K562 (cell line): ENCODE measurements at regions not wholly inside any gene's neighbourhood (a gene's known extent, or its start where the extent isn't known, plus 50 kb on each side); places are given as distances from the start of the nearest gene placed in this dataset.

Source experiments
- ATAC-seq: fragments of 200-7000 bp; cut with Tn5 transposase; 3 replicates; pipeline ENCODE4 v1.9.1; 2020; ENCODE audit warnings: moderate library complexity
- BruUV-seq: library from RNA; stranded (reverse); fragments of 400-500 nt; replicated peaks from 2 replicates; lab custom pipeline; 2021; lab: Mats Ljungman, UMichigan
- CTCF ChIA-PET: fragments of 300-600 bp; formaldehyde crosslinking; extraction: SDS; loops from one replicate; lab custom pipeline; 2021; ENCODE audit warnings: low intra/inter-chr PET ratio; lab: Yijun Ruan, JAX
- POLR2A ChIA-PET: fragments of 300-600, 350-650 bp; sonication (Branson Sonifier 250); formaldehyde crosslinking; extraction: SDS; loops from one replicate; lab custom pipeline; 2021; ENCODE audit warnings: antibody characterized with exemption, inconsistent platforms; lab: Yijun Ruan, JAX
- DNase-seq, 4 experiments: peaks; one replicate each; pipeline versions ENCODE4 v3.0.0 to v3.0.0-alpha.2; 2011 to 2018; ENCODE audit warnings: low spot score in 3 of 4, mixed read lengths in 3 of 4; ENCODE audit errors: extremely low read depth in 1 of 4
- FAIRE-seq: peaks from 2 replicates; lab custom pipeline; 2011; peaks lifted over from hg19 to GRCh38; lab: Jason Lieb, UNC
- H2AFZ ChIP-seq: 2 replicates; pipeline ENCODE4 v1.6.0; 2011; ENCODE audit warnings: low read depth, low read length, control low read depth, inconsistent platforms
- H3K27ac ChIP-seq: fragments of 200-600 bp; 3 replicates; pipeline ENCODE4 v1.8.0; 2011; ENCODE audit warnings: low read depth, mild to moderate bottlenecking, control low read depth, inconsistent platforms, low read length, moderate library complexity, mixed read lengths; ENCODE audit errors: extremely low read depth
- H3K27me3 ChIP-seq, 2 experiments: fragments of 300-600 bp in 1 of 2; 2 replicates in 1 of 2; 3 replicates in 1 of 2; pipeline versions ENCODE4 v1.6.0 to v1.8.0; 2011; ENCODE audit warnings: inconsistent platforms in 2 of 2, low read length in 2 of 2, mild to moderate bottlenecking in 1 of 2, mixed read lengths in 1 of 2, moderate library complexity in 1 of 2; ENCODE audit not compliant: control insufficient read depth in 2 of 2, insufficient read depth in 2 of 2
- H3K36me3 ChIP-seq: fragments of 300-600 bp; 3 replicates; pipeline ENCODE4 v1.8.0; 2011; ENCODE audit warnings: mild to moderate bottlenecking, low read length, inconsistent platforms; ENCODE audit not compliant: control insufficient read depth, insufficient read depth
- H3K4me1 ChIP-seq, 2 experiments: fragments of 200-600 bp in 1 of 2; replicated peaks in 1 of 2; 2 replicates in 1 of 2; 3 replicates in 1 of 2; pipeline versions ENCODE4 v1.5.1 to v1.8.0; 2011; ENCODE audit warnings: inconsistent platforms in 2 of 2, low read length in 2 of 2, mild to moderate bottlenecking in 1 of 2, mixed read lengths in 1 of 2, moderate library complexity in 1 of 2; ENCODE audit not compliant: control insufficient read depth in 2 of 2, insufficient read depth in 2 of 2
- H3K4me2 ChIP-seq: 2 replicates; pipeline ENCODE4 v1.6.1; 2011; ENCODE audit warnings: low read length, control low read depth, inconsistent platforms, mixed read lengths; ENCODE audit not compliant: insufficient read depth
- H3K4me3 ChIP-seq: fragments of 200-600 bp; sonication (generic), shearing (Covaris generic); 2 replicates; pipeline ENCODE4 v1.5.1; 2016; ENCODE audit warnings: control low read depth, inconsistent platforms
- H3K79me2 ChIP-seq: fragments of 200-600 bp; 3 replicates; pipeline ENCODE4 v1.8.0; 2011; ENCODE audit warnings: low read length, inconsistent platforms; ENCODE audit not compliant: control insufficient read depth, insufficient read depth
- H3K9ac ChIP-seq, 2 experiments: 2 replicates each; pipeline versions ENCODE4 v1.6.0 to v1.6.1; 2011; ENCODE audit warnings: low read depth in 2 of 2, low read length in 2 of 2, control low read depth in 1 of 2, inconsistent platforms in 1 of 2, mild to moderate bottlenecking in 1 of 2, mixed read lengths in 1 of 2; ENCODE audit not compliant: insufficient read depth in 1 of 2
- H3K9me1 ChIP-seq: one replicate; pipeline ENCODE4 v1.6.0; 2011; ENCODE audit warnings: inconsistent platforms, mild to moderate bottlenecking, low read length, moderate library complexity; ENCODE audit not compliant: control insufficient read depth, insufficient read depth
- H3K9me3 ChIP-seq: replicated peaks from 2 replicates; pipeline ENCODE4 v1.5.1; 2011; ENCODE audit warnings: low read depth, low read length, inconsistent platforms; ENCODE audit not compliant: control insufficient read depth, insufficient read depth
- H4K20me1 ChIP-seq: replicated peaks from 2 replicates; pipeline ENCODE4 v1.6.1; 2011; ENCODE audit warnings: low read length, inconsistent platforms, mixed read lengths; ENCODE audit not compliant: control insufficient read depth, insufficient read depth
- E2F3 ChIP-seq: fragments of 250-450 bp; sonication (Bioruptor Pico); IDR thresholded peaks from 2 replicates; pipeline ENCODE4 v1.4.0; 2020; ENCODE audit warnings: mild to moderate bottlenecking
- NEUROD1 ChIP-seq: fragments of 150-350 bp; IDR thresholded peaks from 2 replicates; pipeline ENCODE4 v1.6.1; 2014; ENCODE audit warnings: borderline replicate concordance, low read length, low read depth; ENCODE audit not compliant: partially characterized antibody
- NFE2L1 ChIP-seq: fragments of 450-650 bp; IDR thresholded peaks from 2 replicates; pipeline ENCODE4 v1.6.1; 2016; ENCODE audit warnings: missing genetic modification characterization, low read depth, mild to moderate bottlenecking, missing compliant biosample characterization, moderate library complexity, borderline replicate concordance
- ZBTB1 ChIP-seq: sonication (generic); formaldehyde crosslinking; IDR thresholded peaks from 2 replicates; pipeline ENCODE4 v1.8.1; 2023; ENCODE audit warnings: missing genetic modification reagents, low read depth, mild to moderate bottlenecking, borderline replicate concordance
- ZNF316 ChIP-seq: fragments of 450-650 bp; IDR thresholded peaks from 2 replicates; pipeline ENCODE4 v1.6.1; 2016
- ZNF445 ChIP-seq: fragments of 250-450 bp; sonication (Bioruptor Pico); IDR thresholded peaks from 2 replicates; pipeline ENCODE4 v1.4.0; 2020; ENCODE audit warnings: low read depth, mild to moderate bottlenecking, moderate library complexity
- ZNF583 ChIP-seq: fragments of 250-450 bp; sonication (Bioruptor Pico); IDR thresholded peaks from 2 replicates; pipeline ENCODE4 v1.4.0; 2020
- ZNF830 ChIP-seq: fragments of 250-450 bp; sonication (Bioruptor Pico); IDR thresholded peaks from 2 replicates; pipeline ENCODE4 v1.5.0; 2021; ENCODE audit warnings: mild to moderate bottlenecking
- WGBS: fragments of 100-300 bp; shearing (Covaris generic); methylation state at CpG from one replicate; pipeline ENCODE4 v1.1.6; 2016; ENCODE audit warnings: low coverage, mixed read lengths; ENCODE audit not compliant: insufficient coverage; ENCODE audit errors: missing lambda C conversion rate; 5-methylcytosine and 5-hydroxymethylcytosine counted together
- in situ Hi-C: fragments of 300-500 bp; cut with MboI; formaldehyde crosslinking; loops from 4 replicates; pipeline ENCODE4 v1.15.0; 2018; ENCODE audit warnings: inconsistent platforms, mixed read lengths
- intact Hi-C: fragments of 100-400 bp; cut with micrococcal nuclease; formaldehyde crosslinking; loops from 2 replicates; pipeline ENCODE4 v1.14.2; 2022
- TF ChIP-seq, protein P1 (sequence below): sonication (generic); formaldehyde crosslinking; IDR thresholded peaks from 2 replicates; pipeline ENCODE4 v1.8.1; 2022; ENCODE audit warnings: missing genetic modification reagents
- TF ChIP-seq, protein P2 (sequence below): sonication (generic); formaldehyde crosslinking; IDR thresholded peaks from 2 replicates; pipeline ENCODE4 v1.8.1; 2023; ENCODE audit warnings: missing genetic modification reagents, mild to moderate bottlenecking, borderline replicate concordance

DNA sequence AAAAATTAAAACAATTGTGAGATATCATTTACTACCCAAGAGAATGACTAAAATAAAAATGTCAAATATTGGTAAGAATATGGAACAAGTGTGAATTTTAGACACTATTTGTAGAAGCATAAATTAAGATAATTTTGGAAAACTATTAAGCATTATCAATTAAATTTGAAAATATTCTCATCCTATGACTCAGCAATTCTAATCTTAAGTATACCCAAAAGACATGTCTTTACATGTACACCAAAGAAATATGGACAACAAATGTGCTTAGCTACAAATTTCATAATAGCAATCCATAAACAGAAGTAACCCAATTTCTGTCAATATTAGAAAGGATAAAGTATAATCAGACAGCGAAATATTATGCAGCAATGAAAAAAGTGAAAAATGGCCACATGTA lies 1032.2 kb upstream of the SEMA6D start:
- Histone ChIP-seq H3K9me1 (no peaks in the 10 kb centered on the region), H3K27me3 (no peaks in the 10 kb centered on the region)
- ATAC-seq: no peak
- TF ChIP-seq ZNF316: 0 out of 2 replicates have a peak, but pooled peaks have one; percentile 7
- TF ChIP-seq NFE2L1 (tag): 0 out of 2 replicates have a peak, but pooled peaks have one; percentile 15
- no peak for TF ChIP-seq ZBTB1
- TF ChIP-seq, all 486 proteins: peak for 2
- no peak overlapping the region for H3K4me3 ChIP-seq
- no peaks in the 10 kb centered on the region for H3K79me2 ChIP-seq
- intact Hi-C loops: no loop called here
- H3K4me2 ChIP-seq: no peak overlapping the region
- POLR2A ChIA-PET: no interaction called here
- BruUV-seq: no TSS peak
- CTCF ChIA-PET: no interaction called here
- H2AFZ ChIP-seq: no peak overlapping the region
- FAIRE-seq (no peak), DNase-seq (no peak)
- no peaks in the 10 kb centered on the region for H3K9me3 ChIP-seq
- no peak overlapping the region for H3K9ac ChIP-seq
- H4K20me1 ChIP-seq: no peaks in the 10 kb centered on the region
- 0% methylated on average over 1 of the region's 1 CpG for WGBS
- in situ Hi-C loops: no loop called here
- no peaks in the 10 kb centered on the region for H3K4me1 ChIP-seq
- no peaks in the 10 kb centered on the region for H3K36me3 ChIP-seq
- no peak overlapping the region for H3K27ac ChIP-seq

DNA sequence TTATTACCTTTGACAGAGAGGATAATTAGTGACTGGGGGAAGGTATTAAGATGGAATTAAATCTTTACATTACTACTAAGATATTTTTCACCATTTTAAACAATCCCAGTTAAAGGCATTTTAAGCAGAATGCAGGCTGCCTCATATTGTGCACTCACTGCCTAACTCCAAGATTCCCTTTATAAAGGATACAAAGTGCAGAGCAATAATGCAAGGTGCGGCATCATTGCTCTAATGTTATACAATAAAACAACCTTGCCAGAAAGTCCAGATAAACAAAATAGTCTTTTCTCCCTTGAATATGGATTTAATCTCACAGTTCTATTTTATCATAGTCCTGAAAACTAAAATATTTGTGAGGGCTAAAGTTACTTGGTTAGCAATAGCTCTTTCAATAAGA lies 1031.6 kb upstream of the SEMA6D start:
- Histone ChIP-seq H3K4me1 (no peaks in the 10 kb centered on the region), H3K4me3 (no peak overlapping the region), H3K9me3 (no peaks in the 10 kb centered on the region), H2AFZ (no peak overlapping the region), H3K27ac (no peak overlapping the region), H3K9ac (no peak overlapping the region), H3K36me3 (no peaks in the 10 kb centered on the region), H3K79me2 (no peaks in the 10 kb centered on the region), H3K4me2 (no peak overlapping the region), H3K9me1 (no peaks in the 10 kb centered on the region), H3K27me3 (no peaks in the 10 kb centered on the region), H4K20me1 (no peaks in the 10 kb centered on the region)
- WGBS: 0% methylated on average over 1 of the region's 1 CpG
- in situ Hi-C loops (no loop called here), intact Hi-C loops (no loop called here)
- DNase-seq (no peak), FAIRE-seq (no peak), ATAC-seq (no peak)
- ChIA-PET CTCF (no interaction called here), POLR2A (no interaction called here)
- BruUV-seq: no TSS peak
- TF ChIP-seq ZNF445 (CRISPR knock-in tag) (no peak), NEUROD1 (no peak), ZNF830 (CRISPR knock-in tag) (no peak), E2F3 (CRISPR knock-in tag) (no peak), ZNF583 (CRISPR knock-in tag) (no peak)
- TF ChIP-seq, protein P1, sequence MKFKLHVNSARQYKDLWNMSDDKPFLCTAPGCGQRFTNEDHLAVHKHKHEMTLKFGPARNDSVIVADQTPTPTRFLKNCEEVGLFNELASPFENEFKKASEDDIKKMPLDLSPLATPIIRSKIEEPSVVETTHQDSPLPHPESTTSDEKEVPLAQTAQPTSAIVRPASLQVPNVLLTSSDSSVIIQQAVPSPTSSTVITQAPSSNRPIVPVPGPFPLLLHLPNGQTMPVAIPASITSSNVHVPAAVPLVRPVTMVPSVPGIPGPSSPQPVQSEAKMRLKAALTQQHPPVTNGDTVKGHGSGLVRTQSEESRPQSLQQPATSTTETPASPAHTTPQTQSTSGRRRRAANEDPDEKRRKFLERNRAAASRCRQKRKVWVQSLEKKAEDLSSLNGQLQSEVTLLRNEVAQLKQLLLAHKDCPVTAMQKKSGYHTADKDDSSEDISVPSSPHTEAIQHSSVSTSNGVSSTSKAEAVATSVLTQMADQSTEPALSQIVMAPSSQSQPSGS (CRISPR knock-in tag): no peak
- TF ChIP-seq, protein P2, sequence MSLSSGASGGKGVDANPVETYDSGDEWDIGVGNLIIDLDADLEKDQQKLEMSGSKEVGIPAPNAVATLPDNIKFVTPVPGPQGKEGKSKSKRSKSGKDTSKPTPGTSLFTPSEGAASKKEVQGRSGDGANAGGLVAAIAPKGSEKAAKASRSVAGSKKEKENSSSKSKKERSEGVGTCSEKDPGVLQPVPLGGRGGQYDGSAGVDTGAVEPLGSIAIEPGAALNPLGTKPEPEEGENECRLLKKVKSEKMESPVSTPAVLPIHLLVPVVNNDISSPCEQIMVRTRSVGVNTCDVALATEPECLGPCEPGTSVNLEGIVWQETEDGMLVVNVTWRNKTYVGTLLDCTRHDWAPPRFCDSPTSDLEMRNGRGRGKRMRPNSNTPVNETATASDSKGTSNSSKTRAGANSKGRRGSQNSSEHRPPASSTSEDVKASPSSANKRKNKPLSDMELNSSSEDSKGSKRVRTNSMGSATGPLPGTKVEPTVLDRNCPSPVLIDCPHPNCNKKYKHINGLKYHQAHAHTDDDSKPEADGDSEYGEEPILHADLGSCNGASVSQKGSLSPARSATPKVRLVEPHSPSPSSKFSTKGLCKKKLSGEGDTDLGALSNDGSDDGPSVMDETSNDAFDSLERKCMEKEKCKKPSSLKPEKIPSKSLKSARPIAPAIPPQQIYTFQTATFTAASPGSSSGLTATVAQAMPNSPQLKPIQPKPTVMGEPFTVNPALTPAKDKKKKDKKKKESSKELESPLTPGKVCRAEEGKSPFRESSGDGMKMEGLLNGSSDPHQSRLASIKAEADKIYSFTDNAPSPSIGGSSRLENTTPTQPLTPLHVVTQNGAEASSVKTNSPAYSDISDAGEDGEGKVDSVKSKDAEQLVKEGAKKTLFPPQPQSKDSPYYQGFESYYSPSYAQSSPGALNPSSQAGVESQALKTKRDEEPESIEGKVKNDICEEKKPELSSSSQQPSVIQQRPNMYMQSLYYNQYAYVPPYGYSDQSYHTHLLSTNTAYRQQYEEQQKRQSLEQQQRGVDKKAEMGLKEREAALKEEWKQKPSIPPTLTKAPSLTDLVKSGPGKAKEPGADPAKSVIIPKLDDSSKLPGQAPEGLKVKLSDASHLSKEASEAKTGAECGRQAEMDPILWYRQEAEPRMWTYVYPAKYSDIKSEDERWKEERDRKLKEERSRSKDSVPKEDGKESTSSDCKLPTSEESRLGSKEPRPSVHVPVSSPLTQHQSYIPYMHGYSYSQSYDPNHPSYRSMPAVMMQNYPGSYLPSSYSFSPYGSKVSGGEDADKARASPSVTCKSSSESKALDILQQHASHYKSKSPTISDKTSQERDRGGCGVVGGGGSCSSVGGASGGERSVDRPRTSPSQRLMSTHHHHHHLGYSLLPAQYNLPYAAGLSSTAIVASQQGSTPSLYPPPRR: no peak
